HepG2 (cell line): ENCODE measurements at regions not wholly inside any gene's neighbourhood (a gene's known extent, or its start where the extent isn't known, plus 50 kb on each side); places are given as distances from the start of the nearest gene placed in this dataset.

ENCODE experiments used
- ATAC-seq: fragments of 200-7000 bp; cut with Tn5 transposase; 3 replicates; pipeline ENCODE4 v1.9.1; 2020; ENCODE audit warnings: mild to moderate bottlenecking, moderate library complexity
- BruUV-seq: library from RNA; stranded (reverse); fragments of 400-500 nt; replicated peaks from 2 replicates; lab custom pipeline; 2021; lab: Mats Ljungman, UMichigan
- CTCF ChIA-PET: fragments of 300-600 bp; formaldehyde crosslinking; extraction: SDS; loops from one replicate; lab custom pipeline; 2021; ENCODE audit warnings: low total read pairs, inconsistent platforms, low intra/inter-chr PET ratio; lab: Yijun Ruan, JAX
- POLR2A ChIA-PET: fragments of 350-600 bp; sonication (Branson Sonifier 250); formaldehyde crosslinking; loops from one replicate; lab custom pipeline; 2020; ENCODE audit warnings: antibody characterized with exemption, inconsistent platforms; lab: Yijun Ruan, JAX
- DNase-seq: peaks from one replicate; pipeline ENCODE4 v3.0.0-alpha.2; 2015; ENCODE audit warnings: low spot score
- FAIRE-seq: peaks from 3 replicates; lab custom pipeline; 2011; peaks lifted over from hg19 to GRCh38; lab: Jason Lieb, UNC
- H2AFZ ChIP-seq: one replicate; pipeline ENCODE4 v1.6.1; 2011; ENCODE audit warnings: low read length, inconsistent platforms
- H3K27ac ChIP-seq: fragments of 300-600 bp; 3 replicates; pipeline ENCODE4 v1.8.0; 2011; ENCODE audit warnings: mixed run types, mild to moderate bottlenecking, mixed read lengths, low read length, inconsistent platforms; ENCODE audit not compliant: insufficient read depth; ENCODE audit errors: extremely low read length
- H3K27me3 ChIP-seq, 2 experiments: fragments of 200-600 bp in 1 of 2; 2 replicates in 1 of 2; 3 replicates in 1 of 2; pipeline versions ENCODE4 v1.6.0 to v1.8.0; 2011; ENCODE audit warnings: low read length in 2 of 2, mild to moderate bottlenecking in 2 of 2, moderate library complexity in 2 of 2, inconsistent platforms in 1 of 2; ENCODE audit not compliant: insufficient read depth in 2 of 2, control insufficient read depth in 1 of 2
- H3K36me3 ChIP-seq, 2 experiments: fragments of 200-600 bp in 1 of 2; replicated peaks in 1 of 2; 2 replicates in 1 of 2; 3 replicates in 1 of 2; pipeline versions ENCODE4 v1.5.1 to v1.8.0; 2011; ENCODE audit warnings: low read length in 2 of 2, inconsistent platforms in 1 of 2; ENCODE audit not compliant: insufficient read depth in 2 of 2, control insufficient read depth in 1 of 2
- H3K4me1 ChIP-seq: 2 replicates; pipeline ENCODE4 v1.5.1; 2012; ENCODE audit warnings: low read length, inconsistent platforms; ENCODE audit not compliant: insufficient read depth
- H3K4me2 ChIP-seq: 2 replicates; pipeline ENCODE4 v1.6.0; 2011; ENCODE audit warnings: low read depth, low read length, inconsistent platforms
- H3K4me3 ChIP-seq, 3 experiments: fragments of 200-600 bp in 1 of 3; sonication (generic), shearing (Covaris generic) in 1 of 3; replicated peaks in 1 of 3; 2 replicates each; pipeline ENCODE4 v1.5.1; 2011 to 2016; ENCODE audit warnings: low read length in 3 of 3, inconsistent platforms in 2 of 3, low read depth in 2 of 3, mild to moderate bottlenecking in 2 of 3, control low read depth in 1 of 3, mixed read lengths in 1 of 3; ENCODE audit not compliant: insufficient read depth in 1 of 3
- H3K79me2 ChIP-seq: one replicate; pipeline ENCODE4 v1.6.1; 2011; ENCODE audit warnings: low read length, inconsistent platforms; ENCODE audit not compliant: insufficient read depth
- H3K9ac ChIP-seq: 2 replicates; pipeline ENCODE4 v1.6.0; 2011; ENCODE audit warnings: mild to moderate bottlenecking, low read depth, low read length, inconsistent platforms; ENCODE audit not compliant: insufficient read depth
- H3K9me3 ChIP-seq: 2 replicates; pipeline ENCODE4 v1.5.1; 2012; ENCODE audit warnings: mild to moderate bottlenecking, low read length
- H4K20me1 ChIP-seq: 2 replicates; pipeline ENCODE4 v1.6.0; 2011; ENCODE audit warnings: inconsistent platforms, mild to moderate bottlenecking, low read length, moderate library complexity; ENCODE audit not compliant: insufficient read depth
- AFF4 ChIP-seq: sonication (generic); formaldehyde crosslinking; IDR thresholded peaks from 2 replicates; pipeline ENCODE4 v1.4.0; 2020; ENCODE audit warnings: missing genetic modification reagents
- CTCF ChIP-seq: sonication (generic); formaldehyde crosslinking; IDR thresholded peaks from 2 replicates; pipeline ENCODE4 v1.5.0; 2020; ENCODE audit warnings: mild to moderate bottlenecking, missing genetic modification reagents, moderate library complexity
- KLF15 ChIP-seq: sonication (generic); formaldehyde crosslinking; IDR thresholded peaks from 2 replicates; pipeline ENCODE4 v1.8.1; 2023; ENCODE audit warnings: borderline replicate concordance, mild to moderate bottlenecking, inconsistent platforms, missing genetic modification reagents, mixed read lengths
- LCORL ChIP-seq, 2 experiments: fragments of 450-650 bp in 1 of 2; sonication (generic) in 1 of 2; formaldehyde crosslinking in 1 of 2; IDR thresholded peaks; 2 replicates each; pipeline versions ENCODE4 v1.5.0 to v1.6.1; 2017 to 2020; ENCODE audit warnings: antibody characterized with exemption in 1 of 2, missing genetic modification reagents in 1 of 2
- NFKBIZ ChIP-seq: IDR thresholded peaks from 2 replicates; pipeline ENCODE4 v1.6.1; 2018; ENCODE audit warnings: missing genetic modification reagents, missing compliant biosample characterization
- ZFP36L1 ChIP-seq: sonication (generic); formaldehyde crosslinking; IDR thresholded peaks from 2 replicates; pipeline ENCODE4 v1.8.0; 2022; ENCODE audit warnings: mild to moderate bottlenecking, missing genetic modification reagents, moderate library complexity
- ZFYVE20 ChIP-seq: sonication (generic); formaldehyde crosslinking; IDR thresholded peaks from 2 replicates; pipeline ENCODE4 v1.8.0; 2023; ENCODE audit warnings: low read depth, mild to moderate bottlenecking, moderate library complexity, missing genetic modification reagents, borderline replicate concordance
- ZHX2 ChIP-seq, 2 experiments: sonication (generic) in 1 of 2; formaldehyde crosslinking in 1 of 2; IDR thresholded peaks; 2 replicates each; pipeline versions ENCODE4 v1.6.1 to v1.9.0; 2014 to 2022; ENCODE audit warnings: antibody characterized with exemption in 1 of 2, borderline replicate concordance in 1 of 2, inconsistent platforms in 1 of 2, low read depth in 1 of 2, missing genetic modification reagents in 1 of 2
- WGBS: methylation state at CpG from one replicate; pipeline ENCODE4 v1.1.6; 2017; ENCODE audit warnings: low lambda C conversion rate; 5-methylcytosine and 5-hydroxymethylcytosine counted together
- in situ Hi-C: cut with HindIII; loops from 2 replicates; pipeline ENCODE4 v1.10.0; 2017; ENCODE audit warnings: low pct_unique_long_range_greater_than_20kb; ENCODE audit not compliant: extremely low pct_ligation_motif_present
- intact Hi-C: fragments of 100-400 bp; cut with micrococcal nuclease; formaldehyde crosslinking; loops from one replicate; pipeline ENCODE4 v1.10.0; 2022; ENCODE audit not compliant: unreplicated experiment

GRCh38 chr21:27251752-27252151 is 284.9 kb upstream of the ADAMTS5 start (continued):
- TF ChIP-seq CTCF (CRISPR knock-in tag) (no peak), AFF4 (CRISPR knock-in tag) (no peak), KLF15 (CRISPR knock-in tag) (no peak), NFKBIZ (CRISPR knock-in tag) (no peak)

GRCh38 chr21:27250366-27250765 is 283.5 kb upstream of the ADAMTS5 start:
- Histone ChIP-seq H4K20me1 (no peaks in the 10 kb centered on the region), H3K4me3 (no peak overlapping the region), H3K4me2 (no peak overlapping the region), H3K27ac (no peak overlapping the region), H3K9me3 (peaks cover 91% of the 10 kb centered on the region), H3K4me1 (no peaks in the 10 kb centered on the region), H3K36me3 (no peaks in the 10 kb centered on the region), H2AFZ (no peak overlapping the region), H3K79me2 (no peaks in the 10 kb centered on the region), H3K9ac (no peak overlapping the region), H3K27me3 (no peaks in the 10 kb centered on the region)
- ChIA-PET CTCF (no interaction called here), POLR2A (no interaction called here)
- in situ Hi-C loops: no loop called here
- no TSS peak for BruUV-seq
- 0% methylated on average over 1 of the region's 1 CpG for WGBS
- ATAC-seq: no peak
- no peak for FAIRE-seq
- intact Hi-C loops: no loop called here
- DNase-seq: no peak
- TF ChIP-seq LCORL (IDR thresholded peaks at IDR 0.05) (no peak), LCORL (CRISPR knock-in tag; IDR thresholded peaks at IDR 0.05) (no peak), ZFYVE20 (CRISPR knock-in tag) (no peak), ZHX2 (IDR thresholded peaks at IDR 0.05; ENCODE audit: low read depth) (no peak), ZHX2 (CRISPR knock-in tag; IDR thresholded peaks at IDR 0.05; ENCODE audit: borderline replicate concordance) (no peak), ZFP36L1 (CRISPR knock-in tag) (no peak)
